ENCODE measurements at regions not wholly inside any gene's neighbourhood (a gene's known extent, or its start where the extent isn't known, plus 50 kb on each side); places are given as distances from the start of the nearest gene placed in this dataset.
A peak's percentile ranks its signal among the peaks of the same experiment; 100 is the strongest.

DNA sequence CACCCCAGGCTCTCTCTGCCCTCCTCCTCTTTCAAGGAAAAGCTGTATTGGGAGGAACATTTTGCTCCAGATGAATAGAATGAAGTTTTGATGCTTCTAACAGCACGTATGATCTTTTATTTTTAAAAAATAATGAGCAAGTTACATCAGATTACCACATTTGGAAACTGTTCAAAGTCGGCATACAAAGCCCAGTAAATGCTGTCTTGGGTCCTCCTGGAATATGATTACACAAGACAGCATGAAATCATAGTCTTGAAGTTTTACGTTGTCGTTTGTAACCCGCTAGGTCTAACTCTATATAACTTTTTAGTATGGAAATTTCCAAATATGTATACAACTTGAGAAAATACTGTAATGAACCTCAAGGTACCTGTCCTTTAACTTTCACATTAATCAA lies 385.6 kb downstream of the HLX start:
- no peak overlapping the region for H3K4me3 ChIP-seq (ENCODE audit: low read depth, low read length)
- no peak for DNase-seq (ENCODE audit: low read depth, low spot score)
- TF ChIP-seq, protein P1, sequence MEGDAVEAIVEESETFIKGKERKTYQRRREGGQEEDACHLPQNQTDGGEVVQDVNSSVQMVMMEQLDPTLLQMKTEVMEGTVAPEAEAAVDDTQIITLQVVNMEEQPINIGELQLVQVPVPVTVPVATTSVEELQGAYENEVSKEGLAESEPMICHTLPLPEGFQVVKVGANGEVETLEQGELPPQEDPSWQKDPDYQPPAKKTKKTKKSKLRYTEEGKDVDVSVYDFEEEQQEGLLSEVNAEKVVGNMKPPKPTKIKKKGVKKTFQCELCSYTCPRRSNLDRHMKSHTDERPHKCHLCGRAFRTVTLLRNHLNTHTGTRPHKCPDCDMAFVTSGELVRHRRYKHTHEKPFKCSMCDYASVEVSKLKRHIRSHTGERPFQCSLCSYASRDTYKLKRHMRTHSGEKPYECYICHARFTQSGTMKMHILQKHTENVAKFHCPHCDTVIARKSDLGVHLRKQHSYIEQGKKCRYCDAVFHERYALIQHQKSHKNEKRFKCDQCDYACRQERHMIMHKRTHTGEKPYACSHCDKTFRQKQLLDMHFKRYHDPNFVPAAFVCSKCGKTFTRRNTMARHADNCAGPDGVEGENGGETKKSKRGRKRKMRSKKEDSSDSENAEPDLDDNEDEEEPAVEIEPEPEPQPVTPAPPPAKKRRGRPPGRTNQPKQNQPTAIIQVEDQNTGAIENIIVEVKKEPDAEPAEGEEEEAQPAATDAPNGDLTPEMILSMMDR (IDR thresholded peaks at IDR 0.05; ENCODE audit: low read depth, low read length), result no peak
- in situ Hi-C loops (cut with HindIII; ENCODE audit: low sequenced_read_pairs), result no loop called here

DNA sequence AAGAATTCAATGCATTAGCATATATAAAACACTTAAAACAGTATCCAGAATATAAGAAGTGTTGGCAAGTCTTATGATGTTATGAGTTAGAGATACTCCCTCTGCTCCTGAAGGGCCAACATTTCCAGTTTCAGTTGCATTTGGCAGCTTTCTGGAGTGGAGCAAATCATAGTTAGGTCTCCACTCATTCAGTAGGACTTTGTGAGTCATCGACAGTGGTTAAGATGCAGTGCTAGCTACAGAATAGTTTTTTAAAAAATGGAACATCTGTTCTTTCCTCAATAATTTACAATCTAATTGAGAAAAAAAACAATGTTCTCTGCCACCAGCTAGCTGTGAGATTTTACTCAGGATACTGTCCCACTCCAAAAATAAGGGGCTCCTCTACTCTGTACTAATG lies 389.1 kb downstream of the HLX start:
- DNase-seq (ENCODE audit: low read depth, low spot score), result peak; percentile 89
- in situ Hi-C loops (cut with HindIII; ENCODE audit: low sequenced_read_pairs), result no loop called here
- TF ChIP-seq, protein P1 (IDR thresholded peaks at IDR 0.05; ENCODE audit: low read depth, low read length), result no peak
- H3K4me3 ChIP-seq (ENCODE audit: low read depth, low read length), result no peak overlapping the region

DNA sequence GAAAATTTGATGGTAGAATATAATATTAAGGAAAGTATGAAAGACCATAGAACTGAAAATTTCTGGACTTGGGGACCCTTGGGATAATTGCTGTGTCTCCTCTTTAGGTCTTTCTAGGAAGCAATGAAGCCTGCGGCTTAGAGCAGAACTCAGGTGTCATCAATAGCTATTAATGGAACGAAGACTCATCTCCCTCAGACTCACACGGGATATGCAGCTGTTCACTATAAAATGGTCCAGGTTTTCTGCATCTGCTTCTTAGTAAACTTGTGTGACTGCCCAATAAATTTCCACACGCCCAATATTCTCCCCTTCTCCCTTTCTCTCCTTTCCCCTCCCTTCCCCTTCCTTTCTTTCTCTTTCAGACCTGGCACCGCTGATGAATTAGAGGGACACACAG lies 392.5 kb downstream of the HLX start:
- in situ Hi-C loops (cut with HindIII; ENCODE audit: low sequenced_read_pairs), result no loop called here
- no peak overlapping the region for H3K4me3 ChIP-seq (ENCODE audit: low read depth, low read length)
- TF ChIP-seq, protein P1 (IDR thresholded peaks at IDR 0.05; ENCODE audit: low read depth, low read length), result no peak
- no peak for DNase-seq (ENCODE audit: low read depth, low spot score)

DNA sequence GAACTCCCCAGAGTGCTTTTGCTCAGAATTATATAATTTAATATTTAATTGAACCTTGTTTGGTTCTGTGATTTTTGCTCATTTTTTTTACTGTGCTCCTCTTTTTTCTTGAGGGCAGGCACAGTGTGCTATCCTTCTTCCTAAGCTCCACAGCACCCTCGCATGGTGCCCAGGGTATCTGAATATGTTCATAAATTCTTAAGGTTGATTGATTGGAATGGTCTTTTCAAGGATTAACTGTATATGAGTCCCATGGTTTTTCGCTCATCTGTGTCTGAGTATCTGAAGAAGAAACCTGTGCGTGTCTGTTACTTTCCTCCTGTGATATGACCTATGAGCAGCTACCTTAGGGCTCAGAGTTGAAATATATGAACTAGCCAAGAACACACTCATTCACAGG lies 393.7 kb downstream of the HLX start:
- DNase-seq (ENCODE audit: low read depth, low spot score), result no peak
- in situ Hi-C loops (cut with HindIII; ENCODE audit: low sequenced_read_pairs), result no loop called here
- TF ChIP-seq, protein P1 (IDR thresholded peaks at IDR 0.05; ENCODE audit: low read depth, low read length), result no peak
- H3K4me3 ChIP-seq (ENCODE audit: low read depth, low read length), result no peak overlapping the region

DNA sequence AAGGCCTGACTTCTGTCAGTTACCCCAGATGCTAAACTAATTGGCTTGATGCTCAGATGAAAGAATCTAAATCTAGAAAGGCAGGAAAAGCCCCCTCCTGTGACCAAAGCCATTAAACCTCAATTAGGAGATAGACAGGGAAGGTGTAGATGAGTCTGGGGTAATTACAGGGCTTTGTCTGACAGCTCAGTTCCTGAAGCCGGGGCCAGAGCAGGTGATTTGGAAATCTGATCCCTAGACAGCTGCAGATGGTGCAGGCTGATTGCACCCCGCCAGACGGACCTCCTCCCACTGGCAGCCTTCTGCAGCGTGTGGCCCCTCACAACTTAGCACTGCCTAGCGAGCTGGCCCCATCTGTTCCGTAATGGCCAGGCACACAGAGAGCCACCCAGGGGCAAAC lies 395.1 kb downstream of the HLX start:
- TF ChIP-seq, protein P1 (IDR thresholded peaks at IDR 0.05; ENCODE audit: low read depth, low read length), result no peak
- no peak overlapping the region for H3K4me3 ChIP-seq (ENCODE audit: low read depth, low read length)
- no peak for DNase-seq (ENCODE audit: low read depth, low spot score)
- in situ Hi-C loops (cut with HindIII; ENCODE audit: low sequenced_read_pairs), result no loop called here

DNA sequence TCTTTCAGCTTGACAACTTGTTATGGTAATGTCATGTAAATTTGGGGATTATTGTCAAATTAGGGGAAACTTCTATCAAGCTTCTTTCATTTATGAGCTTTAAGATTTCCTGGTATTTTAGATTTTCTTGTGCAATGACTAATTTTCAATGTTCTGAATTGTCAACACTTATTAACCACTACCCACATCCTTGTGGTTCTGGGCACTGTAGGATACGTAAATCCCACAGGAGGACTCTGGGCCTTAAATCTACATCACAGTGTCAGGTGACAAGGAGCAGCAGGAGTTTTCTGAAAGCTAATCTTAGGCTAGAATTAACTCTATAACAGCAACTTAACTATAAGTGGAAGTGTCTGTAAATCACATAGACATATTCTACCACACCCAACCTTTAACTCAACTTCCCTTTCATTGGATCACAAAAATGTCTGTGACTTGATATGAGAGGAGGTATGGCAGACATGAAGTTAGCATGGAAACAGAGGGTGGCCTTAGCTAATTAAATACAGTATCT lies 397.7 kb downstream of the HLX start:
- peak; percentile 61 for DNase-seq (ENCODE audit: low read depth, low spot score)
- H3K4me3 ChIP-seq (ENCODE audit: low read depth, low read length), result no peak overlapping the region
- in situ Hi-C loops (cut with HindIII; ENCODE audit: low sequenced_read_pairs), result no loop called here
- TF ChIP-seq, protein P1 (IDR thresholded peaks at IDR 0.05; ENCODE audit: low read depth, low read length), result no peak

DNA sequence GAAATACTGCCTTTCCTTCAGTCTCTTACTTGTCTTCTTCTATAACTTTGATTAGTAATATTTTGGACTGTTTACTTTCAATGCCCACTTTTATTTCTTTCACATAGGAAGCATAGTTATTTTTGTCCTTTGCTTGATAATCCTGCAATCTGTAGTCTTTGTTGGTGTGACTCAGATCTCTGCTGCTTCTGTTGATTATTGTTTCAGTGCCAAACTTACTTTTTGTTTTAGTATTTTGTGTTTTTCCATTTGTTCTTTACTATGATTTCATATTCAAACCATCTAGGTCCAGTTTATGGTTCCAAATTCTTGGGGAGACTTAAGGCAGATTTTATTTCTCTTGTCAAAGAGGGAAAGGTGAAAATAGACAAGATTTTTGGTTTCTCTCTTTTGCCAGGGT lies 399.9 kb downstream of the HLX start:
- DNase-seq (ENCODE audit: low read depth, low spot score), result no peak
- TF ChIP-seq, protein P1 (IDR thresholded peaks at IDR 0.05; ENCODE audit: low read depth, low read length), result no peak
- in situ Hi-C loops (cut with HindIII; ENCODE audit: low sequenced_read_pairs), result no loop called here
- no peak overlapping the region for H3K4me3 ChIP-seq (ENCODE audit: low read depth, low read length)

All from astrocyte of the spinal cord (primary cell).